GM21619 (cell line): ENCODE measurements at regions not wholly inside any gene's neighbourhood (a gene's known extent, or its start where the extent isn't known, plus 50 kb on each side); places are given as distances from the start of the nearest gene placed in this dataset.
"Not testable (repeated sequence)": the region's sequence is repeated elsewhere in the genome, so short reads cannot be mapped to it uniquely, and the experiment has no call there.

Experiments used
- ATAC-seq: cut with Tn5 transposase; IDR thresholded peaks from one replicate; pipeline ENCODE4 v1.9.1; 2021; ENCODE audit not compliant: unreplicated experiment

- ATAC-seq = not testable (repeated sequence)
Observed at GRCh38 chr4:124075276-124075675, 637.3 kb downstream of the ANKRD50 start.

- ATAC-seq = no peak
Observed at GRCh38 chr4:124079174-124079780, 633.3 kb downstream of the ANKRD50 start.

DNA sequence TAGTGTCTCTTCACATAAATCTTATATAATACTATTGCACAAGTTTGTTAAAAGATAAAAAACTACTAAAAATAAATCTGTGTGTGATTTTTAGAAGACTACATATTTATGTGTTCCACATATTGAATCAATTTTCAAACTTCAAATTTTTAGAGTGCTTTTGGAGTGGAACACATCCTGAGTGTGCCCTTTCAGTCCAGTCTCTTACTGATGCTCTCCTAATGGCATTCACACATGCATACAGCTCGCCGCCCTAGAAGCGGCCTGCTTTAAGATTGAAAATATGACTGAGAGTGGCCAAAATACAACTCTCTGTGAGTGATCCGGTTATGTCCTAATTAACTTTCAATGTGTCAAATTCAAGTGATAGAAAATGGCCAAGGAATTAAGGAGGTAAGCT lies 628.8 kb downstream of the ANKRD50 start:
- no peak for ATAC-seq

- no peak for ATAC-seq
Observed at GRCh38 chr4:124085561-124086180, 626.9 kb downstream of the ANKRD50 start.

- no peak for ATAC-seq
Observed at GRCh38 chr4:124090021-124090420, 622.5 kb downstream of the ANKRD50 start.

DNA sequence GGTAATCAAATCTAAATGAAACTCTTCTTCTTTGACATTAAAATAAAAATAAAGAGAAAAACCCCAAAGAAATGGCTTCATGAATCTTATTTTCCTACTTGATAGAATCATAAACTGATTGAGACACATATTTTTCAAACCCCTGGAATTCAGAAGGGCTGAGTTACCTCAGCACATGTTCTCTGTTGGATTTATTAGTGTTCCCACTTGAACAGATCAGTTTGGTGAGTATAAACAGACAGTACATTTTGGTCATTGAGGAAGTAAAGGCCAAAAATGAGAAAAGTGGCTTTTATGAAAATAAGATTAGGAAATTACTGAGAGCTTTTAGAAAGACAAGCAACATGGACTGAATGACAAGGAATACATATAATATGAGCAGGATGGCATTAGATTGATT lies 620.4 kb downstream of the ANKRD50 start:
- no peak for ATAC-seq

DNA sequence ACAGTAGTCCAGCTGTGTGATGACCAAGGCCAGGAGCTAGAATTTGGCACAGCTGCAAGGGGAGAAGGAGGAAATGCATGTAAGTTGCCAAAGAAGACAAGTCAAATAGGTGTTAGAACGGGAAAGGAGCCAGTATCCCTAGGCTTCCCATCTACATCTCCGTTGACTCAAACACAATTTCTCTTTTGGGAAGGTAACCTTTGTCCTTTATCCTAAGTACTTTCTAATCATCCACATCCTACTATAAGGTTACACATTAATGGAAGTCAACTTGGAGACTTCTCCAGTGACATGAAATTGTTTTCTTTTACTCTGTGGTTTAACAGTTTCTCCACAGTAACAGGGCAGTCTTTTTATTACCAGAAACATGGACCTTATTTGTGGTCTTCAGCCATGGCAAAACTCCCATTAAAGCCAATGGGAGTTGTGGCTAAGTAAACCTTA lies 620.0 kb downstream of the ANKRD50 start:
- no peak for ATAC-seq

DNA sequence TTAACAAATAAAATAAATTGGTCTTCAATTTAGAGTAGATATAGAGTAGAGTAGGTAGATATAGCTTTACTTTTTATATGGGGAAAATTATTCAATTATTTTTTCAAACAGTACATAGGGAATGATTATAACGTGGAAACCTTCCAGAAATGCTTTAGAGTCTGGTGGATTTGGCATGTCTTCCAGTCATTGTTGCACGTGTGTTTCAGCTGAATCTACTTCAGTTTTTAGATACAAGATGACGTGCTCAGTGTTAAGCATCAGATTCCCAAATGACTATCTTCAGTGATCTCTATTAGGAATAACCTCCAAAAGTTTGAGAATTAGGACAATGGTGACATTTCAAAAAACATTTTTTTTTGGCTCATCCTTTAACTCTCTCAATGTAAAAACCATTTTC lies 616.9 kb downstream of the ANKRD50 start:
- ATAC-seq = no peak

DNA sequence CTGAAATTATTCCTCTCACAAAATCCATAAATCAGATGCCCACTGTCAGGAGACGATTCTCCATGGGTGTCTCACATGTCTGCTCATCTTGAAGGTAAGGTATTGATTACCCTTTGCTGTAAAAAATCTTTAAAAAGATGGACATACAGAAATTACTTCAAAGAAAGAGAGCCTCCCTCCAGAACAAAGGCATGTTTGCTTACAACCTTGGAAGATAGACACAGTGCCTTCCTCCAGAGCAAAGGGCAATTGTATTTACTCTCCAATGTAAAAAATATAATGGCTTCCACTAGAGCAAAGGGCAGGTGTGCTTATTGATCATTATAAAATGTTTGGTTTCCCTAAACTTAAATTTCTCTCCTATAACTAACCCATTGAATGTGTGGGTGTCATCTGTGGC lies 616.2 kb downstream of the ANKRD50 start:
- no peak for ATAC-seq

DNA sequence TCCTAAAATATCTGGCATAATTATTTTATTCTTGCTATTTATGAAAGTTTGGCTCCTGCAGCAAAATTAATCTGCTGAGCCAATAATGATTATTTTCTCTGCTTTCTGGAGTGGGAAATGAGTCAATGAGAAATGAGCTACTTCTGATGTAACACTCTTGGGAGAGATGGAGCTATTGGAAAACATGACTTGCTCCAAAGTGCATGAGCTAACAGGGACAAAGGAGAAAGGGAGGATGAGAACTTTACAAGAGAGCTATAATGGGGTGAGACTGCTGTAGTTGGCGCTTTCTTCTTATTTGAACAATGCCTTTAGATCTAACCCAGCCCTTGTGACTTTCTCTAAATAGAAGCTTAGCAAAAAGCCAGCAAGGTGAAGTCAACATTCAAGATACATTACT lies 615.1 kb downstream of the ANKRD50 start:
- no peak for ATAC-seq

- no peak for ATAC-seq
Observed at GRCh38 chr4:124104101-124104500, 608.4 kb downstream of the ANKRD50 start.

GRCh38 chr4:124104628-124105027 lies 607.9 kb downstream of the ANKRD50 start:
- ATAC-seq = no peak

DNA sequence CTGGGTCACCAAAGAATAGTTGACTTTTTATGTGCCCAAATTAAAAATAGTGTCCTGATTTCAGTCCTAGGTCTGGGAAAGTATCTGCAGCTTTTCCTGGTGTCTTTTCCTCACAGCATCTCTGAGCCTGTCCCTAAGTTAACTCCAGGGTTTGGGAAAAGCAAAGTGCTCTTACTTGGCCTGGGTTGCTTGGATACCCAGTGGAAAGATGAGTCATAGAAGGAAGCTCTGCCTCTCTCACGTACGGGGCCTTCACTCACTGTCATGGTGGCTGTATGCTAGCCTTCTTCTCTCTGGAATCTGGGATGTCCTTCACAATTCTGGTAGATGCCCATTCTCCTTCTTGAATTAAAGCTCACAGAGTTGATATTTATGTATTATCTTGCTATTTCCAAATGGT lies 607.3 kb downstream of the ANKRD50 start:
- no peak for ATAC-seq

- ATAC-seq = no peak
Observed at GRCh38 chr4:124111411-124111810, 601.1 kb downstream of the ANKRD50 start.

DNA sequence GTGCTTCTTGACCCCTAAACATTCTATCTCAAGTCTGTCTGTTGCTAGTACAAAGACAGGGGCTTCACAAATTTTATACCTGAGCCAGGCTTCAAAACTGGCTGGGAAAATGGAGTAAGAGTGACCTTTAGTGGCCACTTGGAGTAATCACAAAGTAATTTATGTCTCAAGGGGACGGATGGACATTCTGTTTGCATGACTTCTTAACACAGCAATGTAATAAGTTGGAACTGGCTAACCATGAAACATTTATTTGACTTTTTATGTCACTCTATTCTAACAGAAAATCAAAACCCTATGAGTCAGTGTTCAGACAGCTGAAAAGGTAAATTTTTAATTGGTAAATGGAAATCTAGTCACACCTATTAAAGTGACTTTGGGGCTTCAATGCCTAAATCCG lies 600.6 kb downstream of the ANKRD50 start:
- peak; percentile 42 for ATAC-seq

- ATAC-seq = no peak
Observed at GRCh38 chr4:124118061-124118460, 594.5 kb downstream of the ANKRD50 start.

DNA sequence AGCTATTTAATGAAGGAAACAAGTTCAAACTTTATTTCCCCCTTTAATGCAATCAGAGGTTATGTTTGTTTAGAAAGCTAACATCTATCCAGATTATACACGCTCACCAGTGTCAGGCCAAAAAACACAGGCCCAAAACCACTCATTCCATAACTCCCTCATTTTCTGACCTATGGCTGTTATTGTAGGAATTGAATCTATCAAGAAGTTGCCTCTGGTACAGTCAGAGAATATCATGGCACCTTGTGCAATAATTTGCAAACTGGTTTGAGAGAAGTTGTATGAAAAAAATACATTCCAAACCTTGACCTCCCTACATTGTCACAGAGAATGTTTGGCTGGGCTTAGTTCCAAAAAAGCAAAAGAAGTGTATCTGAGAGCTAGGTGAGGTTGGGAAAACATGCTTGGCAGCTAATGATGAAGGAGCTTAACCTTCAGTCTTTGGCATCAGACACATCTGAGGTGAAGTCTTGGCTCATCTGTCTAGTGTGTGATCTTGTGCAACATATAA lies 591.0 kb downstream of the ANKRD50 start:
- ATAC-seq = no peak

DNA sequence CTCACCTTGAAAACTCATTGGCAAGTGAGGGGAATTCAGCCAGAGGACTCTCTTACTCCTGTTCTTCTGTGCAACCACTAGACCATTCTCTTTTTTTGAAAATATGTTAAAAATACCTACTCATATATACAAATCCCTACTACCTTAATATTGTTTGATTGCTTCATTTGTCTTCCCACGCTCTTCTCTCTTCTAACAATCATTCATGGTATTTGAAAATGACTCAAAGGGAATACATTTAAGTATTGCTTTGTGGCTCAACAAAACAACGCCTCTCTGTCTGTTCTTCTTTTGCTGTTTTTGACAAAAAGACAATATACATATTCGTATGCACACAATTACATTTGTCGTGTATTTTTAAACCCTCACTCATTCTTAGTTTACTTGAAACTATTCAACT lies 589.4 kb downstream of the ANKRD50 start:
- ATAC-seq = no peak

DNA sequence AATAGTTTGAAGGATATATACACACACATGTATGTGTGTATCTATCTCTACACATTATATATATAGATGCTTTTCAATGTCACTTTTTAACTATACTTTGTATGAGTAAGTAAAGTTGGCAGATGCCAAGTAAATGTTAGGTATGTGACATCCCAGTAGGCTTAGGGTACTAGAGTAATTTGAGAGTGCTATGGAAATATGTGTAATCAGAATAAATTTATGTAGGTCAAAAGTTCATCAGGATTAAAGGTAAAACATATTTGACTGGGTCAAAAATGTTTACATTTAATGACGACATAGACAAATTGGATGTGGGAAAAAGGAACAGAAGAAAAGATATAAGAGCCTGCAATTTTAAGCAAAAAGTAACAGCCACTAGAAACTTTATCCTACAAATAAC lies 588.8 kb downstream of the ANKRD50 start:
- ATAC-seq = no peak

GRCh38 chr4:124131324-124131723 lies 581.2 kb downstream of the ANKRD50 start:
- not testable (repeated sequence) for ATAC-seq

DNA sequence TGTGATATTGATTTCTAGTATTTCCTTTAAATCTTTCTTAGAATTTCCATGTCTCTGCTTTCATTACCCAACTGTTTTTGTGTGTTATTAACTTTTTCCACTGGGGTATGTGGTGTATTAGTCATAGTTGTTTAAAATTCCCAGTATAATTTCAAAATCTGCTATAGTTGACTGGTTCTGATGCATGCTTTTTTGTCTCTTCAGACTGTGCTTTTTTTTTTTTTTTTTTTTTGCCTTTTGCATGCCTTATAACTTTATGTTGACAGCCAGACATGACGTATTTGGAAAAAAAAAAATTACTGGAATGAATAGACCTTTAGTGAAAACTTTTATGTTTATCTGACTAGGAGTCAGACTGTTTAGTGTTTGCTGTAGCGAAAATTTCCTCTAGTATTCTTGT lies 580.4 kb downstream of the ANKRD50 start:
- ATAC-seq = no peak

- no peak for ATAC-seq
Observed at GRCh38 chr4:124133753-124134152, 578.8 kb downstream of the ANKRD50 start.

GRCh38 chr4:124135409-124135813 lies 577.1 kb downstream of the ANKRD50 start:
- ATAC-seq = no peak
